MG63 (cell line): ENCODE measurements at regions not wholly inside any gene's neighbourhood (a gene's known extent, or its start where the extent isn't known, plus 50 kb on each side); places are given as distances from the start of the nearest gene placed in this dataset.

Source experiments
- DNase-seq: peaks from one replicate; pipeline ENCODE4 v3.0.0-alpha.2; 2020
- H3K27me3 ChIP-seq: fragments of 250-450 bp; sonication (Bioruptor Pico); 2 replicates; pipeline ENCODE4 v1.5.1; 2020; ENCODE audit warnings: mild to moderate bottlenecking, moderate library complexity
- H3K36me3 ChIP-seq: fragments of 250-450 bp; sonication (Bioruptor Pico); 2 replicates; pipeline ENCODE4 v1.5.1; 2020; ENCODE audit warnings: mild to moderate bottlenecking, moderate library complexity
- H3K4me3 ChIP-seq: fragments of 250-450 bp; sonication (Bioruptor Pico); 2 replicates; pipeline ENCODE4 v1.5.1; 2020; ENCODE audit warnings: mild to moderate bottlenecking, moderate library complexity
- H3K9me3 ChIP-seq: fragments of 250-450 bp; sonication (Bioruptor Pico); 2 replicates; pipeline ENCODE4 v1.5.1; 2020; ENCODE audit warnings: mild to moderate bottlenecking, moderate library complexity

- Histone ChIP-seq H3K4me3 (no peak overlapping the region), H3K36me3 (no peaks in the 10 kb centered on the region)
- no peak for DNase-seq
These were observed 2270.8 kb downstream of the TP53TG3F start for GRCh38 chr16:35730251-35730650.

GRCh38 chr16:35731341-35732040 is 2272.1 kb downstream of the TP53TG3F start:
- Histone ChIP-seq H3K9me3 (no peaks in the 10 kb centered on the region), H3K36me3 (no peaks in the 10 kb centered on the region), H3K4me3 (no peak overlapping the region), H3K27me3 (no peaks in the 10 kb centered on the region)
- DNase-seq: no peak

More at GRCh38 chr16:35730251-35730650, 2270.8 kb downstream of the TP53TG3F start:
- Histone ChIP-seq H3K9me3 (no peaks in the 10 kb centered on the region), H3K27me3 (no peaks in the 10 kb centered on the region)

- Histone ChIP-seq H3K4me3 (no peak overlapping the region), H3K9me3 (no peaks in the 10 kb centered on the region), H3K36me3 (no peaks in the 10 kb centered on the region), H3K27me3 (no peaks in the 10 kb centered on the region)
- DNase-seq: no peak
These were observed 2272.8 kb downstream of the TP53TG3F start for GRCh38 chr16:35732046-35732810.

- no peak overlapping the region for H3K4me3 ChIP-seq
- no peaks in the 10 kb centered on the region for H3K27me3 ChIP-seq
- no peaks in the 10 kb centered on the region for H3K9me3 ChIP-seq
- no peak for DNase-seq
- no peaks in the 10 kb centered on the region for H3K36me3 ChIP-seq
These were observed 2274.0 kb downstream of the TP53TG3F start for GRCh38 chr16:35733278-35733965.

GRCh38 chr16:35733971-35734702 is 2274.7 kb downstream of the TP53TG3F start:
- H3K4me3 ChIP-seq: no peak overlapping the region
- H3K9me3 ChIP-seq: no peaks in the 10 kb centered on the region
- H3K36me3 ChIP-seq: no peaks in the 10 kb centered on the region
- DNase-seq: no peak
- H3K27me3 ChIP-seq: no peaks in the 10 kb centered on the region

- H3K36me3 ChIP-seq: no peaks in the 10 kb centered on the region
These were observed 2275.5 kb downstream of the TP53TG3F start for GRCh38 chr16:35734728-35735402.

GRCh38 chr16:35735403-35736251 is 2276.2 kb downstream of the TP53TG3F start:
- Histone ChIP-seq H3K9me3 (no peaks in the 10 kb centered on the region), H3K4me3 (no peak overlapping the region), H3K36me3 (no peaks in the 10 kb centered on the region), H3K27me3 (no peaks in the 10 kb centered on the region)
- DNase-seq: no peak

More at GRCh38 chr16:35734728-35735402, 2275.5 kb downstream of the TP53TG3F start:
- Histone ChIP-seq H3K27me3 (no peaks in the 10 kb centered on the region), H3K4me3 (no peak overlapping the region), H3K9me3 (no peaks in the 10 kb centered on the region)
- no peak for DNase-seq

- H3K36me3 ChIP-seq: no peaks in the 10 kb centered on the region
- no peaks in the 10 kb centered on the region for H3K9me3 ChIP-seq
- H3K27me3 ChIP-seq: no peaks in the 10 kb centered on the region
- DNase-seq: no peak
- no peak overlapping the region for H3K4me3 ChIP-seq
These were observed 2277.1 kb downstream of the TP53TG3F start for GRCh38 chr16:35736546-35736945.

GRCh38 chr16:35737076-35737475 is 2277.7 kb downstream of the TP53TG3F start:
- Histone ChIP-seq H3K36me3 (no peaks in the 10 kb centered on the region), H3K27me3 (no peaks in the 10 kb centered on the region), H3K9me3 (no peaks in the 10 kb centered on the region), H3K4me3 (no peak overlapping the region)
- no peak for DNase-seq

- H3K36me3 ChIP-seq: no peaks in the 10 kb centered on the region
- no peaks in the 10 kb centered on the region for H3K27me3 ChIP-seq
- no peaks in the 10 kb centered on the region for H3K9me3 ChIP-seq
- DNase-seq: no peak
- H3K4me3 ChIP-seq: no peak overlapping the region
These were observed 2282.1 kb downstream of the TP53TG3F start for GRCh38 chr16:35741546-35741945.

- Histone ChIP-seq H3K9me3 (no peaks in the 10 kb centered on the region), H3K4me3 (no peak overlapping the region), H3K36me3 (no peaks in the 10 kb centered on the region), H3K27me3 (no peaks in the 10 kb centered on the region)
- DNase-seq: no peak
These were observed 2283.8 kb downstream of the TP53TG3F start for GRCh38 chr16:35743101-35743692.

GRCh38 chr16:35744084-35744483 is 2284.7 kb downstream of the TP53TG3F start:
- DNase-seq: no peak
- Histone ChIP-seq H3K9me3 (no peaks in the 10 kb centered on the region), H3K27me3 (no peaks in the 10 kb centered on the region), H3K36me3 (no peaks in the 10 kb centered on the region), H3K4me3 (no peak overlapping the region)

GRCh38 chr16:35744726-35745125 is 2285.3 kb downstream of the TP53TG3F start:
- Histone ChIP-seq H3K9me3 (no peaks in the 10 kb centered on the region), H3K4me3 (no peak overlapping the region), H3K27me3 (no peaks in the 10 kb centered on the region), H3K36me3 (no peaks in the 10 kb centered on the region)
- peak; percentile 39 for DNase-seq

GRCh38 chr16:35745191-35745590 is 2285.8 kb downstream of the TP53TG3F start:
- DNase-seq: no peak
- H3K27me3 ChIP-seq: no peaks in the 10 kb centered on the region
- no peaks in the 10 kb centered on the region for H3K36me3 ChIP-seq
- H3K4me3 ChIP-seq: no peak overlapping the region
- H3K9me3 ChIP-seq: no peaks in the 10 kb centered on the region

- H3K4me3 ChIP-seq: no peak overlapping the region
- no peaks in the 10 kb centered on the region for H3K27me3 ChIP-seq
- no peaks in the 10 kb centered on the region for H3K36me3 ChIP-seq
- no peaks in the 10 kb centered on the region for H3K9me3 ChIP-seq
- DNase-seq: no peak
These were observed 2286.4 kb downstream of the TP53TG3F start for GRCh38 chr16:35745821-35746248.
